HG02938 (cell line): ENCODE measurements at regions not wholly inside any gene's neighbourhood (a gene's known extent, or its start where the extent isn't known, plus 50 kb on each side); places are given as distances from the start of the nearest gene placed in this dataset.
"Not testable (repeated sequence)": the region's sequence is repeated elsewhere in the genome, so short reads cannot be mapped to it uniquely, and the experiment has no call there.

Experiments used
- ATAC-seq: cut with Tn5 transposase; IDR thresholded peaks from one replicate; pipeline ENCODE4 v1.9.1; 2021; ENCODE audit warnings: mild to moderate bottlenecking, moderate library complexity; ENCODE audit not compliant: unreplicated experiment

- no peak for ATAC-seq
Measured at GRCh38 chr4:23422878-23423277, 467.0 kb downstream of the PPARGC1A start.

DNA sequence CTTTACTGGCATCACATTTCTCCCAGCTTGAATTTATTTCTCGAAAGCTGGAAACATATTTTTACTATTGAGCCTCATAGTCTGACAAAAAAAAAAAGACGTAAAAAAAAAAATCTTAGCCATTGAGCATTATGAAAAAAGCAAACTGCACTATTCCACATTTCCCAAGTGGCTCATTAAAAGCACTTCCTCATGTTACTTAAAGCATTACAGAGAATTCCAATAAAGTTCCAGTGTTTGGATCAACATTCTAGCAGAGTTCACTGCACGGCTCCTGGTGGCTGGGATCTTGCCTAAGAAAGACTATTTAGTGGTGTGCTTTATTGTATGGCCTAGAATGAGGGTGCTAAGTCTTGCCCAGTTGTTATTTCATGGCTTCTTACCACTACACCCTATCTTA is 476.2 kb downstream of the PPARGC1A start:
- no peak for ATAC-seq

DNA sequence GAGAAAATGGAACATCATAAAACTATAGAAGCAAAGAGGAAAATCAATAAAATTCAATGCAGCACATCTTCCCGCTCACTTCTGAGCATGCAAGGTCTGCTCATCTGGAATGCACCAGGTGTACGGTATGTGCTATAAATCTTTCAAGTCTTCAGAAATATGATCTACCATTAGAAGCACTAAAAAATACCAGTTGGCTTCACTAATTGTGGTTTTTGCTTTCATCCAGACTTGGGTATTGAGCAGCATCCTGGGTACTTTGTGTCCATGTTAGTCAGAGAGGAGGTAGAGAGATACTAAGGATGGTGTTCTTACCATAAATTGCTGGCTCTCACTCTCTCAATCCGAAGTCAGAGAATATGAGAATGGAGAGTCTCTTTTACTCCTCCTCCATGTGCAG is 477.1 kb downstream of the PPARGC1A start:
- ATAC-seq, result no peak

DNA sequence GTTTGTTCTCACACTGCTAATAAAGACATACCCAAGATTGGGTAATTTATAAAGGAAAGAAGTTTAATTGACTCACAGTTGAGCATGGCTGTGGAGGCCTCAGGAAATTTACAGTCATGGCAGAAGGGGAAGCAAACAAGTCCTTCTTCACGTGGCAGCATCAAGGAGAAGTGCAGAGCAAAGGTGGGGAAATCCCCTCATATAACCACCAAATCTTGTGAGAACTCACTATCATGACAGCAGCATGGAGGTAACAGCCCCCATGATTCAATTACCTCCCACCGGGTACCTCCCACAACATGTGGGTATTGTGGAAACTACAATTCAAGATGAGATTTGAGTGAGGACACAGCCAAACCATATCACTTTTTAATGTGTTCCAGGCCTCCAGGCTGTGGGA is 480.9 kb downstream of the PPARGC1A start:
- ATAC-seq, result not testable (repeated sequence)

DNA sequence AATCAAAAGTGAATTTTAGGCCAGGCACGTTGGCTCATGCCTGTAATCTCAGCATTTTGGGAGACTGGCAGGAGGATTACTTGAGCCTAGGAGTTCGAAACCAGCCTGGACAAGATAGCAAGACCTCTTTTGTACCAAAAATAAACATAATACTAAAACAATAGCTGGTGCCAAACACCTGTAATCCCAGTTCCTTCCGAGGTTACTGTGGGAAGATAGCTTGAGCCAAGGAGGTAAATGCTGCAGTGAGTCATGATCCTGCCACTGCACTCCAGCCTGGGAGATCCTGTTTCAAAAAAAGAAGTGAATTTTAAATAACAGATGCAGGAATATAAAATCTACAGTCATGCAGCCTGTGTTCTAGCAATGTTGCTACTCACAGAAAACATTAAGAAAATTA is 488.3 kb downstream of the PPARGC1A start:
- no peak for ATAC-seq

GRCh38 chr4:23392860-23393458 is 496.9 kb downstream of the PPARGC1A start:
- no peak for ATAC-seq

DNA sequence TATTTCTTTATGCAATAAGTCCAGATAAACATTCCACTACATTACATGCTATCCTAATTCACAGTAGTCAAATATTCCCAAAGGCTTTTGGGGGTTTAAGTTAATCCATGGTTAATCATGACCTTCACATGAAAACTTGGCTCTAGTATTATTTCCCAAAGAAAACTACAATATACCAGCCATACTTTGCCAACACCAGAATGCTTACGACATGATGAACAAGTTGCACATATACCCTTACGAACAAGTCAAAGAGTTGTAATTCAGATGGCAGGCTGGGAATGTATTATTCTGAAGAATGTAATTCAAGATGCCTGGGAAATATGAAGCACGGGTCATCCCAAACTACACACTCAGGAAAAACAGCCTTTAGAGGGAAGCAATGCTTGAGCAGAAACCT is 499.6 kb downstream of the PPARGC1A start:
- ATAC-seq, result no peak

DNA sequence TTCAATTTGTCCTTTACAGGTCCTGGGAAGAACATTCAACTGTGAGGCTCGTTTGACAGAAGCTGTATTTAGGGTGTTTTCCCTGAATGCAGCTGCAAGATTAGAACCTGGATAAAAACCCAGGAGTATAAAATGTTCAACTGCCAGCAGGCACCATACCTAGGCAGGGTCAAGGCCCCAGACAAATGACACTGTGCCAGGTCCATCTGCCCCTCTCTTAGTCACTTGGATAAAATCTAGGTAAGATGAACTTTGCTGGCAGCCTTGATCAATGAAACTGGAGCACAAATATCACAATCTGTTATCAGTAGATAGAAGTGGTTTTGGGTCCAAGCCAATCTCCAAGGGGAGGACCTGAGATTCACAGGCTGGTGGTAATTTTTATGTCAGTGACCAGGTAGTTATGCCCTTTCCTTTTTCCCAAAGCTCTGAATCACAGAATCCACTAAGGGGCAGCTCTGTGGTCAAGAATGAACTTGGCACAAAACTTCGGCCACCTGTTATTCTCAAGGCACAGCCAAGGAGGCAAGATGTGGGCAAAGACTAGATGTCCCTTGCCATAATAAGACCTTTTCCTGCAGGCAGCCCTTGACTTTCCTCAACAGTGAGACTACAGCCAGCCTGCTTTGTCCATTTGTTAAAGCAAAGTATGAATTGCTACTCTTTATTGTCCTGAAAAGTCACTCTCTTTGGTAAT is 501.0 kb downstream of the PPARGC1A start:
- ATAC-seq, result no peak

- no peak for ATAC-seq
Measured at GRCh38 chr4:23388255-23388654, 501.6 kb downstream of the PPARGC1A start.

DNA sequence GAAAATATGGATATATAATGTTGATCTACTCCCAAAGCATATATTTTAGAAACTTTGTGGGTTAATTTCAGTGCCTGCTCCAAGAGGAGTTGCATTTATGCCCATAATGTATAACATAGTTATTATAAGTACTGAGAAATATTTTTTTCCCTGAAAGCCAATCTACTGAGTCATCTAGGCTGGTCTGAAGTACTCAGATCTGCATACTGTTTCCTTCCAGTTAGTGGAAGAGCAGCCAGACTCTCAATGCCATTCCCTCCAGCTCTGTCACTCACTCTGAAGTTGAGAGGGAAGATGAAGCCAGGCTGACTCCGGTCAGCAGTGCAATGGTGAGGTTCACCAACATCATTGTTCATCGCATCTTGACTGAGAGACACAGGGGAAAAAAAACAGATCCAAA is 505.1 kb downstream of the PPARGC1A start:
- no peak for ATAC-seq

DNA sequence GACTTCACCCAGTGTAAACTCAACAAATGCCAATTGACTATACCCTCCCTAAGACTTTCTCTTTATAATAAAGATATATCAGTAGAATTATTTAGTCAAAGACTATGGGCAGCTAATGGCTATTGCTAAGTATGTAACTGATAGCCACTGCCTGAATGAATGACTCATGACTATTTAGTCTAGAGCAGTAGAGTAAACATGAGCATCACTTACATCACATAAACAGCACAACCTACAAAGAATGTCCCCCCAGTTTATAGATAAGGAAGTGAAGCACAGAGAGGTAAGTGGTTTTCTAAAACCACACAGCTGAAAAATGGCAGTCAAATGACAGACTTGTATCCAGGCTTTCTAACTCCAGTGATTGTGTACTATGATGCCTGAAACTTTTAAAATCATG is 507.0 kb downstream of the PPARGC1A start:
- no peak for ATAC-seq

DNA sequence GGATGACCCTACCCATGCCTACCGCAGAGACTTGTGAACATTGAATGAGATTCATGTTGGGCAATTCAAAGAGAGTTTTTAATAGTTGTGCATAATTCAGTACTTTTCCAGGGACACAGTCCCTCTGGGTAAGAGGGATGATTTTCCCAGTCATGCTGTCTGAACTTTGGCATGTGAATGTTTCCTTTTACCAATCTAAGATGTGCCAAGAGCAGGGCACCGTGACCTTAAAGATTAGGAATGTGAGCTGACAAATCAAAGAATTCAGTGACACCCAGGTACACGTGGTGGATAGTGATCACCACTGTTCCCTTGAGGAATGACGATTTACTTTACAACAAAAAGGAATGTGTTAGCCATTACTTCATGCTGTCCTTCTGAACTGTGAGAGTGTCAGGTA is 515.6 kb downstream of the PPARGC1A start:
- ATAC-seq, result no peak

GRCh38 chr4:23373261-23373660 is 516.6 kb downstream of the PPARGC1A start:
- no peak for ATAC-seq

- no peak for ATAC-seq
Measured at GRCh38 chr4:23371533-23371932, 518.3 kb downstream of the PPARGC1A start.

DNA sequence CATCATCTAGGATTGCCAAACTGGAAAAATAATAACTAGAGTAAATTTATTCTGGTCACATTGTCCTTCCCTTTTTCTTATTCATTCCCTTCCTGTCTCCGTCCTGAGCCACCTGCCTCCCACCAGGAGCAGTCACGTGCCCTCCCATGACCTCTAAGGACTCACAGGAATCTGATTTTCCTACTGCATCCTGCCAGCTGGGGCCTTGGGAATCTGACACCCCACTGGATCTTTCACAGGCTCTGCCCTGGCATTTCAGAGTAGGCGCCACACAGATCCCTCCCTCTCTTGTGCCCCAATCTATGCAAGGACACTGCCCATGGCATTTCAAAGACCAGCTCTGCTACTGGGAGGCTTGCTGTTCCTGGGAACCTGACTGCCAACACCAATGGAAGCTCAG is 520.5 kb downstream of the PPARGC1A start:
- ATAC-seq, result no peak

- no peak for ATAC-seq
Measured at GRCh38 chr4:23368081-23368697, 521.7 kb downstream of the PPARGC1A start.

DNA sequence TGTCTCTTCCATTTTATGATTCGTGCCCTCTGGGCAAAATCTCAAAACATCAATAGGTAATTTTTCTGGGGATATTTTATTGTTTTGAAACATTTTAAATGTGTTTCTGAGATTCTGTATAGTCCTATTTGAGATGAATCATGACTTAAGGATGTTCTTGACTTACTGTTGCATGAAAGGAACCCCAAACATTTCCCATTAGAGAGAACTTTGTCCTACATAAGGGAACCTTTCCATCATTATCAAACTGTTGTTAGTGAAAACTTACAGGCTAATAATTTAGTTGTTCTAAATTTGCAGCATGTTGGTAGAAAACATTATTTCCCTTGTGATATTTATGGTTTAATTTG is 523.3 kb downstream of the PPARGC1A start:
- no peak for ATAC-seq

- no peak for ATAC-seq
Measured at GRCh38 chr4:23365871-23366556, 523.8 kb downstream of the PPARGC1A start.

GRCh38 chr4:23365086-23365485 is 524.8 kb downstream of the PPARGC1A start:
- ATAC-seq, result no peak

DNA sequence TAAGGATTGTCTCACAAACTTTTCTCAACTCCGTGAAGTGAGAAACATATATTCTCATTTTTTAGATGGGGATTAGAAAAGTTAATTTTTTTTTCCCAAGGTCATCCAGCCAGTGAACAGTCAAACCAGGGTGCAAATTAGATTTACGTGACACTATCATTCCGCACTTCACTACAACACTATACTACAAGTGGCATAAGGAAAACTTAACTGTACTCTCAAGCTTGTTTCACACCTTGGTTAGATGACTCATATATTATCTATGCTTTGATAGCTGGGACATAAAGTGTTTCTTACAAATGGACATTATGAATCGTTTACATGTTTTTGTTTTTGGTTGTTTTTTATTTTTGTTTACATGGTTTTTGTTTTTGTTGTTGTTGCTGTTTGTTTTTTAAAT is 525.7 kb downstream of the PPARGC1A start:
- ATAC-seq, result no peak

GRCh38 chr4:23361453-23361852 is 528.4 kb downstream of the PPARGC1A start:
- no peak for ATAC-seq

DNA sequence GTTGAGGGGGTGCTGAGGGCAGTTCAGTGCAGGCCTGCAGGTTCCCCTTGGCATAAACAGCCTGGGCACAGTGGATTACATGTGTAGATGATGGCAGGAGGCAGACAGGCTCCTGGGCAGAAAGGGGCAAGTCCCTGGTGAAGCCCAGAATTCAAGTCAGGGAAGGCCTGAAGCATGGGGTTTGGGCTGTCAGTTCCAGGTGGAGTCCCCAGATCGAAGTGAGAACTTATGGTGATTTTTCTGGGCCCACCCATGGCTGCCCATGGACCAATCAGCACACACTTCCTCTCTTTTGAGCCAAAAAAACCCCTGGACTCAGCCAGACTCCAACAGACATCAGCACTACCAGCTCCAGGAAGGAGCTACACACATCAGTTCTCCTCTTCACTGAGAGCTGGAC is 529.1 kb downstream of the PPARGC1A start:
- ATAC-seq, result no peak
